ENCODE measurements at regions not wholly inside any gene's neighbourhood (a gene's known extent, or its start where the extent isn't known, plus 50 kb on each side); places are given as distances from the start of the nearest gene placed in this dataset.

DNA sequence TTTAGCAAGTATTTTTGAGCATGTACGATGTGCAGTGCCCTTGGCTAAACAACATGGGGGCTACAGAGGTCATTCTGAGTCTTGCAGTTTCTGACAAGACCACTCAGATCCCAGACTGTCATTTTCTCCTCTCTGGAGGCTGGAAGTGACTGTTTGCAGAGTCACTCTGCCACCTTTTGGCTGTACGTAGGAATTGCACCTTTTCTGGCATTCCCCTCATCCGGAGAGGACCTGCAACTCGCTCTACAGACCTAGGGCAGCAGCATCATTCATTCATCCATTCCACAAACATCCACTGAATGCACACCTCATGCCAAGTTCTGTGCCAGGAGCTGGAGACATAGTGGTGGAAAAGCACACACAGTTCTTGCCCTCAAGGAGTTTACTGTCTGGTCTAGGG, 160.4 kb upstream of the GPR101 start:
- TF ChIP-seq TAF1 (IDR thresholded peaks at IDR 0.05; ENCODE audit: low read depth) = no peak
- TF ChIP-seq EP300 (conservative IDR thresholded peaks at IDR 0.05; ENCODE audit: poor library complexity, severe bottlenecking) = no peak

All from neural cell (in vitro differentiated cells).